NB4 (cell line): ENCODE measurements at regions not wholly inside any gene's neighbourhood (a gene's known extent, or its start where the extent isn't known, plus 50 kb on each side); places are given as distances from the start of the nearest gene placed in this dataset.

Source experiments
- CTCF ChIP-seq: IDR thresholded peaks from one replicate; pipeline ENCODE4 v1.5.1; 2012; ENCODE audit warnings: low read depth, low read length
- MYC ChIP-seq: IDR thresholded peaks from 2 replicates; pipeline ENCODE4 v1.6.1; 2011; ENCODE audit warnings: low read depth, low read length
- POLR2A ChIP-seq: IDR thresholded peaks from 2 replicates; pipeline ENCODE4 v1.6.1; 2011; ENCODE audit warnings: mild to moderate bottlenecking; ENCODE audit not compliant: insufficient read length; ENCODE audit errors: extremely low read depth
- TF ChIP-seq, protein P1 (sequence below): IDR thresholded peaks from 2 replicates; pipeline ENCODE4 v1.6.1; 2011; ENCODE audit warnings: low read depth, low read length

DNA sequence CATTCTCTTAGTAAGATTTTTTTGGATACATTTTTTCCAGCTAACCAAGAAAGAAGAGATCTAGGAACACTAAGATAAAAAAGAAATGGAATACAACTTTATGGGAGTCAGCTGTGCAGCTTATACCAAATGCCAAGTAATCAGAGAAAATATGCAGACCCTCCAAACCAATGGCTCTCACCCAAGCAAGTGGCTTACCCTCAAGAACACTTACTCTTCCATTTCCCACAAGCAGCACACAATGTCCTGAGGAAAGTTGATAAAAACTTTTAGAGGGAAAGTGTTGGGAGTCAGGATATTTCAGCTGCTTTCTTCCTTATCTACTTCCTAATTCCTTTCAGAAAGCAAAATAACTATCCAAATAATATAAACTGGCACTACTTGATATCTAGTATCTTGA lies 631.8 kb downstream of the RWDD3 start:
- no peak for TF ChIP-seq CTCF
- TF ChIP-seq, protein P1, sequence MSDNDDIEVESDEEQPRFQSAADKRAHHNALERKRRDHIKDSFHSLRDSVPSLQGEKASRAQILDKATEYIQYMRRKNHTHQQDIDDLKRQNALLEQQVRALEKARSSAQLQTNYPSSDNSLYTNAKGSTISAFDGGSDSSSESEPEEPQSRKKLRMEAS: no peak
- TF ChIP-seq MYC: no peak
- TF ChIP-seq POLR2A: no peak
